Stimulated activated CD4-positive, alpha-beta T cell treated with anti-CD3 and anti-CD28 coated beads, TNF-alpha, amount 100 ng/mL, for 48 hours (primary cell): ENCODE measurements at regions not wholly inside any gene's neighbourhood (a gene's known extent, or its start where the extent isn't known, plus 50 kb on each side); places are given as distances from the start of the nearest gene placed in this dataset.
"Not testable (repeated sequence)": the region's sequence is repeated elsewhere in the genome, so short reads cannot be mapped to it uniquely, and the experiment has no call there.

ENCODE experiments used
- DNase-seq, 3 donors: peaks; one replicate each; pipeline ENCODE4 v3.0.0-alpha.2; 2020; ENCODE audit warnings: low read depth in 3 of 3

DNA sequence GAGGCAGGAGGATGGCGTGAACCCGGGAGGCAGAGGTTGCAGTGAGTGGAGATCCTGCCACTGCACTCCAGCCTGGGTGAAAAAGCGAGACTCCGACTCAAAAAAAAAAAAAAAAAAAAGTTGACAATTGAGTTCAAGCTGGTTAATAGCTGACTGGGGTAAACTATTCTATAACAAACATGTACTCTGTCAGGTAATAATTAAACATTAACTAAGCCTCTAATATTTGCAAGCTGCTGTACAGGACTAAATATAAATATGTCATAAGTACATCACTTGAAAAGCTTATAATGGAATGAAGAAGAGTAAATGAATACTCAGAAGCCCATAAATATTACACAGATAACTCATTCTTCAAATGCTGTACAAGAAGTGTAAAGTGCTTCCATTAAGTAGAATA, 190.4 kb upstream of the CRIM1 start:
- DNase-seq: no peak

DNA sequence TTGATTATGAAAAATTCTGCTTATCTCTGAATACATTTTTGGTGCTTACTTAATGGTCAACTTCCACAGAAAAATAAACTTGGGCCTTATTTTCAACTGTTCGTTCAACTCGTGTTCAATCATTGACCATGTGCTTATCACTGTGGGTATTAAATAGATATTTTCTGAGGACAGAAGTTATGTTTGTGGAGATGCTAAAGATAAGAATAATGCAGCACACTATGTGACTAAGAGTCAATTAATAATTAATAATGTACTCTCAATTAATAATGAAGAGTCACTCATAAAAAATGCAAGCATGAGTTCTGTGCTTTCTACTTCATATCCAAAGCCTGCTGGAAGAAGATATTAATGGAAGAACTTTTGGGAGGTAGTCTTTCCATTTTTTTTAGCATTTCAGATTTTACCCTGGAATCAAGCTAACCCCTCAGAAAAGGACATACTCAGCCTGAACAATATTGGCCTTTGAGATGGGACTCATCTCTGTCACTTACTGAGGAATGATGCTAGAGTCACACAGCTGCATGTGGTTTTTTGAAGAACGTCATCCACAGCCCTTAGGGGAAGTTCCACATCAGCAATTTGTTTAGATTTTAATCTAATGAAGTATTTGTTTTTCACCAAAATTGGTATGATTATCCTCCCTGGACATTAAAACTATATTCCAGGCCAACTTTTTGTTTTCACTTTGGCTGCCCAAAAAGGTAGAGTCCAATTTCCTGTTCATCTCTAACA, 191.9 kb upstream of the CRIM1 start:
- DNase-seq: no peak

DNA sequence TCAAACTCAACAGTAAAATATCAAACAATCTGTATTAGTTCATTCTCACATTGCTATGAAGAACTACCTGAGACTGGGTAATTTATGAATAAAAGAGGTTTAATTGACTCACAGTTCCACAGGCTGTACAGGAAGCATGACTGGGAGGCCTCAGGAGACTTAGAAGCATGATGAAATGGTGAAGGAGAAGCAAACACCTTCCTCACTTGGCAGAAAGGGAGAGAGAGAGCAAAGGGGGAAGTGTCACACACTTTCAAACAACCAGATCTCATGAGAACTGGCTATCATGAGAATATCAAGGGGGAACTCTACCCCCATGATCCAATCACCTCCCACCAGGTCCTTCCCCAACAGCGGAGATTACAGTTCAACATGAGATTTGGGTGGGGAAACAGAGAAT, 198.5 kb upstream of the CRIM1 start:
- DNase-seq: not testable (repeated sequence)

DNA sequence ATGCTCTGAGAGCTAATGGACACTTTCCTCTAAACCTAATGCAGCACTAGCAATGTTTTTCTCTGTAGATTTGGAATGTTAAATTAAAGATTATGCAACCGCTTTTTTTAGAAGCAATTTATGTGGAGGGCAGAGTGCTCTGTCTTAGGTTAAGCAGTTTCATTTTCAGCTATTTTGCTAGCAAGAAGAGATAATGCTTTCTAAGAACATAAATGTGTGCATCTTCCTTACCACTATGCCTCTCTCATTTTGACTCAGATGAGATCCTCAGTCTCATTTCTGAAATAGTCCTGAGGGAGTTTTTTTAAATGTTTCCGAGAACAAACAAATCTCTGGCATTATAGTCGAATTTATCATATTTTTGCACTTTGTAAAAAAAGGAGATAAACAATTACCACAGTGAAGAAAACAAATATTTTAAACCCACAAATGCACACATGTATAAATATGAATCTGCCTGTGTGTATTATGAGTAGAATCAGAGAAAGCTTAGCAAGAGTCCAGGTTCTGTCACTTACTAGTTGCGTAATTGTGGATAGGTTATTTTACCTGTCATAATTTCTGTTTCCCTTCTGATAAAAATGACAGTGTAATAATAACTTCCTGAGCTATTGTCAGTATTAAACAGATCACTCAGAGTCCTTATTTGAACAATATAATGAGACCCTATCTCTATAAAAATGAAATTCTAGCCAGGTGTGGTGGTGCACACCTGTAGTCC, 207.7 kb upstream of the CRIM1 start:
- DNase-seq: no peak

DNA sequence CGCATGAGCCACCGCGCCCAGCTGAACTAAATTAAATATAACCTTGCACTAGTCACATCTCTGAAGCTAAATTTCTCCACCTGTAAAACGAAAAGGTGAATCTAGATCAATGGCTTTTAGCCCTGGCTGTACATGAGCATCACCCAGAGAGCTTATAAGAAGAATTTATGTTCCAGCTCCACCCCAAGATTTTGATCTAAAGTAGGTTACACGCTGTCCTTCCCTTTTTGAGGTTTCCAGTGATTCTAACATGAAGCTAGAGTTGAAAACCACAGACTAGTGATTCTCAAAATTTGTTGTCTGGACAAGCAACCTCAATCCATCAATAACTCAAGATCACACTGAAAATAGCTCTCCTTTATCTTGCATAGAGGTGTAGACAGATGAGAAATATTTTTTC, 208.8 kb upstream of the CRIM1 start:
- no peak for DNase-seq

DNA sequence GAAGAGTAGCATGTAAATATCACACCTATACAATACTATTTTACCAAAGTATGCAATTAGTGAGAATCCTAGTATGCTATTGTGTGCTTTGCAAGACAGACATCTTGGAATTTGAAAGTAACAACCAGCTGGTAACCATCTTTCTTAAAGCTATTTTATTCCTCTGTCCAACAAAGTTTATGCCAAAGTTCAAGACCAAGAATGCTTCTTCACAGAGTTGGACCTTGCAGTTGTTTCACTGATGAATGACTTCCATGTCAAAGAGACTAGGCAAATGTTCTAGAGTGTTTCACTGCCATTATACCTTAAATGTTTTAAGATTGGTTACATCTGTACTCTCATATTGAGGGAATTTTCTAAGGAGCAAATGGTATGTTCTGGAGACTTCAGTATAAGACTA, 215.2 kb upstream of the CRIM1 start:
- no peak for DNase-seq

DNA sequence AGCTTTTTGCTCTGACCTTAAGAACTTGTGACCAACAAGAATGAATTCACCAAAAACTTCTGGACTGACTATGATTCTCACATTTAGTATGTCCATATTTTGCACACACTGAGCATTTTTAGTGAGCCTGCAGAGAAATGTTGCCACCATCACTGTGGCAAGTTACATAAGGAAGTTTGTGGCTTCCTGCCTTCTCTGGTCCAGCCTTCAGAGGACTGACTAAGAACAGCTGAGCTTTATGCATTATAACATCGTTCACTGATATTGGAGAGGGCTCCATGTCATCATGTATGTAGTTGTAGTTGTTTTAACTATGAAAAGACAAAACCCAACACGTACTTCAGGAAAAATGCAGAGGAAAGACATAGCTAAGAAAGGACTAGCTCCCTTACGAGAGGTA, 218.0 kb upstream of the CRIM1 start:
- DNase-seq: no peak

DNA sequence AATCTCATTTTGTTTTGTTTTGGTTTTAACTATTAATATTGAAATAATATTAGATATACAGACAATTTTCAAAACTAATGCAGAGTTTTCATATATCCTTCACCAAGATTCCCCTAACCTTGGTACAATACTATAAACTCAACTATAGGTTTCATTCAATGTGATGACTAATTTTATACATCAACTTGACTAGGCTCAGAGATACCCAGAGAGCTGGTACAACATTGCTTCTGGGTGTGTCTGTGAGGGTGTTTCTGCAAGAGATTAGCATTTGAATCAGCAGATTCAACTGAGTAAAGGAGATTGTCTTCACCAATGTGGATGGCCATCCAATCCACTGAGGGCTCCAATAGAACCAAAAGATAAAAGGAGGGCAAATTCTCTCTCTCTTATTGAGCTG, 221.3 kb upstream of the CRIM1 start:
- no peak for DNase-seq

DNA sequence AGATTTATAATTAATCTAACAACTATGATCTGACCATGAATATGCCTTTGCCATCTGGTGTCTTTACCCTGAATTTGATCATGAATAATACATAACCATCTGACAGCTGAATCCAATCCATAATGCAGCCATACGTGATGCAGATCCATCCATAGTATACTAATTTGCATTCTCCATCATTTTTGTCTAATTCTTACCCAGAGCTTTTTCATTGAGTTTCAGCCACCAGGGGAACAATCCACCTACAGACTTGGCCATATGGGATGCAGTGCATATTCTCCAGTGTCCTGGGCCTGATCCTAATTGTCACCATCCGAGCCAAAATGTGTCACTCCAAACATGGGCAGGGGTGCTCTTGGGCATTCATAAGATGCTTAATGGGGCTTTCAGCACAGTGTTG, 227.2 kb upstream of the CRIM1 start:
- no peak for DNase-seq

DNA sequence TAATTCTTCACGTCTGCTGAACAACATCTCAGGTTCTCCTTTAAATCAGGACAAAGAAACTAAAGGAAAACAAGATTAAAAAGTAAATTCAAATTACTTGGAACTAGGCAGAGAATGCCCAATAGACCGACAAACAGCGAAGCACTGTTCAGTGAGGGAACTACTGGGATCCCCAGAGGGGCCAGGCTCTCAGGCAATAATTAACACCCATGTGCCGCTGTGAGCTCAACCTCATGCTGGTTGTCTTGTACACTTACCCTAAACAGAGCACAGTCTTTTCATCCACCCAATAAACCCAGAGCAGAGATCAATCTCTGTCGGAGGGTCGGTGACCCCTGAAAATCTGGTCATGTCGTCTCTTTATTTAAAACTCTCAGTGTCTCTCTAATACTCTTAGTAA, 229.9 kb upstream of the CRIM1 start:
- no peak for DNase-seq

DNA sequence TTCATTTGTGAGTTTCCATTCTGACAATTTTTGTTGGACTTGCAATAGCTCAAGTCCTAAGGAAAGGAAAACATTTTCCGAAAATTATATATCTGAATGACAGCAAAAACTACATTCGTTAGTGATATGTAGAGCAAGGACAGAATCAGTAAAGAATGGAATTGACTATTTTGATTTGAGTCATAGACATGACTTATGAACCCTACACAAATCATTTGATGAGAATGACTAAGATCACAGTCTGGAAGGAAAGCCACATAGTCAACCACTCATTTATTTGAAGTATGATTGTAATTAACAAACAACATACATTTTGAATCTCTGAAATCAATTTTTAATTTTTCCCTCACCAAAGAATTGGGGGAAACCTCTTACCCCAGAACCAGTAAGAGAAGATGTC, 231.6 kb upstream of the CRIM1 start:
- DNase-seq: no peak

DNA sequence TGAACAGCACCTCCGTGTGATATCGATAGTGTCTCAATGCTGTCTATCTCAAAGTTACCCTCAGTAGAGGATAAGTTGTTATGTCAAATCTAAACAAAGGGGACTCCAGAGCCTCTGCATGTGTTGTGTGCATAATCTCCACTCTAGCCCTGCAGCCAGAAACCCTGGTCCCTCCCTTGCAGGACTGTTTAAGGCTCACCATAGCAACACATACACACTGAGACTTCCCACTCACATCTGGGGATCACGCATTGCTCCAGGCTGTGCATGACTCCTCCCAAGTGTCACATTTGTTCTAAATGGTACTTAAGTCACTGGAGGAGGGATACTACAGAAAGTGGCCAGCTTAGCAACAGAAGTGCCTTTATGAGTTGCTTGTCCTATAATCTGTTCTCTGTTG, 258.6 kb upstream of the CRIM1 start:
- no peak for DNase-seq

DNA sequence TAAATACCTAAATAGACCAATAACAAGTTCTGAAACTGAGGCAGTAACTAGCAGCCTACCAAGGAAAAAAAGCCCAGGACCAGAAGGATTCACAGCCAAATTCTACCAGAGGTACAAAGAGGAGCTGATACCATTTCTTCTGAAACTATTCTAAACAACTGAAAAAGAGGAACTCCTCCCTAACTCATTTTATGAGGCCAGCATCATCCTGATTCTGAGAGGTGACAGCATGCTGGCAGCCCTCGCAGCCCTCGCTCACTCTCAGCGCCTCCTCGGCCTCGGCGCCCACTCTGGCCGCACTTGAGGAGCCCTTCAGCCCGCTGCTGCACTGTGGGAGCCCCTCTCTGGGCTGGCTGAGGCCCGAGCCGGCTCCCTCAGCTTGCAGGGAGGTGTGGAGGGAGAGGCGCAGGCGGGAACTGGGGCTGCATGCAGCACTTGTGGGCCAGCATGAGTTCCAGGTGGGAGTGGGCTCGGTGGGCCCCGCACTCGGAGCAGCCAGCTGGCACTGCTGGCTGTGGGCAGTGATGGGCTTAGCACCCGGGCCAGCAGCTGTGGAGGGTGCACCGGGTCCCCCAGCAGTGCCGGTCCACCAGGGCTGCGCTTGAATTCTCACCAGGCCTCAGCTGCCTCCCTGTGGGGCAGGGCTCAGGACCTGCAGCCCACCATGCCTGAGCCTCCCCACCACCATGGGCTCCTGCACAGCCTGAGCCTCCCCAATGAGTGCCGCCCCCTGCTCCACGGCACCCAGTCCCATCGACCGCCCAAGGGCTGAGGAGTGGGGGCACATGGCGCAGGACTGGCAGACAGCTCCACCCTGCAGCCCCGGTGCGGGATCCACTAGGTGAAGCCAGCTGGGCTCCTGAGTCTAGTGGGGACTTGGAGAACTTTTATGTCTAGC, 263.5 kb upstream of the CRIM1 start:
- DNase-seq: not testable (repeated sequence)

DNA sequence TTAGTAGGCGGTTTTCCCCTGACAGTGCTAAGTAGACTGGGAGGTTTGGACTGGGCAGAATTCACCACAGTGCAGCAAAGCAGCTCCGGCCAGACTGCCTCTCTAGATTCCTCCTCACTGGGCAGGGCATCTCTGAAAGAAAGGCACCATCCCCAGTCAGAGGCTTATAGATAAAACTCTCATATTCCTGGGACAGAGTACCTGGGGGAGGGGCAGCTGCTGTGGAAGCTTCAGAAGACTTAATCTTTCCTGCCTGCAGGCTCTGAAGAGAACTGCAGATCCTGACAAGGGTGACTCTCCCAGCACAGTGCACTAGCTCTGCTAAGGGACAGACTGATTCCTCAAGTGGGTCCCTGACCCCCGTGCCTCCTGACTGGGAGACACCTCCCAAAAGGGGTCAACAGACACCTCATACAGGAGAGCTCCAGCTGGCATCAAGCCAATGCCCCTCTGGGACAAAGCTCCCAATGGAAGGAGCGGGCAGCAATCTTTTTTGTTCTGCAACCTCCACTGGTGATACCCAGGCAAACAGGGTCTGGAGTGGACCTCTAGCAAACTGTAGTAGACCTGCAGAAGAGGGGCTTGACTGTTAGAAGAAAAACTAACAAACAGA, 266.8 kb upstream of the CRIM1 start:
- no peak for DNase-seq

DNA sequence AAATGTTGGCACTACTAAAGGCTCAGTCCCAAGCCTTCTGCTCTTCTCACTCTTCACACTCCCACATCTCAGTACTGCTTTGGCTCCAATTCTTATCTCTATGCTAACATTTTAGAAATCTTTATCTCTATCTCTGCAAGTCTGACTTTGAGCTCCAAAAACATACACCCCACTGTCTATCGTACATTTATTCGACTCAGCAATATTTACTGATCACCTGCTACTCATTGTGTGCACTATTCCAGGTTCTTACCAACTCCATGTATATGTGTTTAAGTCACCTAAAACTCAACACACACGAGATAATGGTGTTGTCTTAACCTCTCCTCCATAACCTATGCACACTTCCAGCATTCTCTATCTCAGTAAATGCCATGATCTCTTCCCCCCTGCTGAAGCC, 268.2 kb upstream of the CRIM1 start:
- no peak for DNase-seq

DNA sequence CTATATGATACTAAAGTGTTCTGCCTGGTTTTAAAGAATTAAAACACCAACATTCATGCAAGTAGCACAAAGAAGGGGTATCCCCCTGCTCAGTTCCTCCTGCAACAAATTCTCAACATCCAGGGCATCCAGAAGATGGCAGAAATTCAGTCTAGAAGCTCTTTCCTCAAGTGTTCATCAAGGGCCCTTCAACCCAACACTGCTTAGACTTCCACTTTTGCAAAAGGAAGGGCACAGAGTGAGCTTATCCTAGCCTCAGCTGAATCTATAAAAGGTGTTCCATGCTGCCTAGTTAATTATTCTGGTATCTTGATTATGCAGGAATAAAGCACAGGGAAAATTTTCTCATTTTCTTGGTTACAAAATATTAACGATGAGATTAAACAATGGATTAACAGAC, 275.8 kb upstream of the CRIM1 start:
- DNase-seq: no peak

DNA sequence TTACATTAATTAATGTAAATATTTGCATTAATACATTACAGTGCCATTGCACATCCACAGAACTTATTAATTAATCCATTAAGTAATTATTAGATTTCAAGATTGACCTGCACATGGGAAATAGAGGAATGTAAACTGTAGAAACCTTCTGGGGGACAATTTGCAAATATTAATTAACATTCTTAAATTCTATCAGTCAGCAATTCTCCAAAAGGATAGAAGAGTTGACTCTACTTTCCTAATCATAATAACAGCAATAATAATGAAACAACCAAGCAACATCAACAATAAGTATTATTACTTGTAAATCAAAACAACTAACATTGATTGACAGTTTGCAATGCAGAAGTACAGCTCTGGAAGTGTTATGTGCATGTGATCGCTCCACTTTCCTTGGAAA, 281.6 kb upstream of the CRIM1 start:
- DNase-seq: no peak

DNA sequence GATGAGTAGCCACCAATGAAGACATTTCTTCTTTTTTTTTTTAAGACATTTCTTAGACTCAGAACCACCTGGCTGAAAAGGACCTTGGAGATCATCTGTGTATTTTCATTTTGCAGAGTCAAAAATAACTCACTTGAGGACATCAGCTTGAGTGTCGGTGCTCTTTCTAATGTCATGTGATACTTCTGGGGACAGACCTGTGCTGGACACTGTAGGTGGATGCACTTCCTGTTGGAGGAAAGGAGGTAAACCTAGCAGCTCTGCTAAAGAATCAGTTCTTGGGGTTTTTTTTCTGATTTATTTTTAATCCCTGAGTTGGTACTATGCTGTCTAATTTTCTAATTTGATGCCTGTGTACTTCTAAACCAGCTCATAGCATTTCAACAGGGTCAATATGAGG, 283.9 kb upstream of the CRIM1 start:
- no peak for DNase-seq

DNA sequence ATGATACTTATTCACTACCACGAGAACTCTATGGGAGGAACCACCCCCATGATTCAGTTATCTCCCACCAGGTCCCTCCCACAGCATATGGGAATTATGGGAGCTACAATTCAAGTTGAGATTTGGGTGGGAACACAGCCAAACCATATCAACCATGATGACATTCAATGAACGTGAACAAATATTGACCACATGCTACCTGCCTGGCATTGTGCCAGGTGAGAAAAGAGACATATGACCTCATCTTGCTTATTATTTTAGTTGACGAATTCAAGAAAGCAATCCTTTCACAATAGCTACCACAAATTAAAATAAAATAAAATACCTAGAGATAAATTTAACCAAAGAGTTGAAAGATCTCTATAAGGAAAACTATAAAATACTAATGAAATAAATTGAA, 286.5 kb upstream of the CRIM1 start:
- no peak for DNase-seq

DNA sequence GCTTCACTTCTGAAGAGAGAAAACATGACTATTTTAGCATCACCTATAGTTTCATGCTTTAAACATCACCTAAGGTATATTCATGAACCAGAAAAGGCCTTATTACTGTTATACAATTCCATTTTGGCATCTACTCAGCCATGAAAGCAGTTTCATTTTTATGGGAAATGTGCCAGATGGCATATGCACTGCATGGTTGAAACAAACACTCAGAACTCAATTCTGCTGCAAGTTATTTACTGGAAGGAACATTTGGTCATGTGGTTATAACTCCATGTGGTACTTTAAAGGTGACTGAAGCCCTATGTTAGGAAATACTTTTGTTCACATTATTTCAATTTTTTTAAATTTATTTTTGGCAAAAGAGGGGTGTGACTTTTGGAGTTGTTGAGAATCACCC, 287.5 kb upstream of the CRIM1 start:
- DNase-seq: no peak

DNA sequence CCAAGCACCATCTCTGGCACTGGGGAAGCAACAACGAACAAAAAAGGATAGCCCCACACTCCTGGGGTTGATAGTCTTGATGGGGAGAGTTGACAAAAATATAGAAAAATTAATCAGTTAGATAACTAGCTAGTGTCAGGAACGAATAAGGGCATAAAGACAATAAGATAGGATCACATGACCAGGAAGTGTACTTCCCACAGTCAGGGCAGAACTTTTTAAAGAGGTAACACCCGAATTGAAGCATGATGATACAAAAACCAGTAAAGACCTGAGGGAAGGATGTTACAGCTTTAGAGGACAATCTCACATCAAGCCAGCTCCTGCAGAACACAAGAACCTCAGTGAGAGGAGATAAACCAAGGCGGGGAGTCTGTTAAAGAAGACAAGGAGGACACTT, 295.4 kb upstream of the CRIM1 start:
- no peak for DNase-seq

DNA sequence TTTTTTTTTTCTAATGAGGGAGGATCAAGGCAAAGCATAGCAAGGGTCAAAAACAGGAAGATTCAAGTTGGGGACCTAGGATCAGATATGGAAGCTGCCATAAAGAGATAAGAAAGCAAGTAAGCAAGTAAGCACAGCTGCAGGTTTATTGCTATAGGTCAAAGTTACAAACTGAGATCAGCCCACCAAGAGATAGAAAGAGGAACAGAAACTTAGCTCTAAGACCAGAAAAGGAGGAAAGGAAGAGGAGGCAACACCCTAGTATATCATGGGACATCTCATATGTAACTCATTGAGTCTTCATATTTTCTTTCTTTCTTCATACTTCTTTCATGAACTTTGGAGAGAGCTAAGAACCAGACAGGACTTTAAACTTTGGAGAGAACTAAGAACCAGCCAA, 295.9 kb upstream of the CRIM1 start:
- DNase-seq: no peak
